GM23338 (cell line): ENCODE measurements at regions not wholly inside any gene's neighbourhood (a gene's known extent, or its start where the extent isn't known, plus 50 kb on each side); places are given as distances from the start of the nearest gene placed in this dataset.

ENCODE experiments used
- CREB1 ChIP-seq: fragments of 250-450 bp; sonication (Bioruptor Pico); IDR thresholded peaks from 2 replicates; pipeline ENCODE4 v1.5.0; 2020; ENCODE audit warnings: low read depth, mild to moderate bottlenecking, moderate library complexity
- ETS1 ChIP-seq: IDR thresholded peaks from 2 replicates; pipeline ENCODE4 v1.6.1; 2016; ENCODE audit warnings: antibody characterized with exemption
- EZH2 ChIP-seq: fragments of 200-600 bp; sonication (generic); IDR thresholded peaks from one replicate; pipeline ENCODE4 v1.8.0; 2017; ENCODE audit warnings: antibody characterized with exemption, mild to moderate bottlenecking, low read depth; ENCODE audit not compliant: unreplicated experiment
- EZH2phosphoT487 ChIP-seq: fragments of 200-600 bp; sonication (generic); IDR thresholded peaks from one replicate; pipeline ENCODE4 v1.8.1; 2018; ENCODE audit warnings: antibody characterized with exemption; ENCODE audit not compliant: unreplicated experiment
- NANOG ChIP-seq: IDR thresholded peaks from 2 replicates; pipeline ENCODE4 v1.6.1; 2016; ENCODE audit warnings: antibody characterized with exemption, borderline replicate concordance
- POLR2AphosphoS5 ChIP-seq: IDR thresholded peaks from 2 replicates; pipeline ENCODE4 v1.6.1; 2016; ENCODE audit warnings: antibody characterized with exemption, low read depth
- ZNF331 ChIP-seq: fragments of 250-450 bp; sonication (Bioruptor Pico); IDR thresholded peaks from 2 replicates; pipeline ENCODE4 v1.5.0; 2020; ENCODE audit warnings: low read depth, mild to moderate bottlenecking, moderate library complexity
- TF ChIP-seq, protein P1 (sequence below), 2 experiments: fragments of 200-600 bp in 1 of 2; sonication (generic) in 1 of 2; conservative IDR thresholded peaks; 2 replicates each; pipeline versions ENCODE4 v1.5.1 to v1.6.1; 2016 to 2017; ENCODE audit warnings: antibody characterized with exemption in 2 of 2, low read depth in 2 of 2, mild to moderate bottlenecking in 2 of 2, moderate library complexity in 1 of 2
- TF ChIP-seq, protein P2 (sequence below): IDR thresholded peaks from one replicate; pipeline ENCODE4 v1.6.1; 2018; ENCODE audit warnings: antibody characterized with exemption; ENCODE audit not compliant: unreplicated experiment

DNA sequence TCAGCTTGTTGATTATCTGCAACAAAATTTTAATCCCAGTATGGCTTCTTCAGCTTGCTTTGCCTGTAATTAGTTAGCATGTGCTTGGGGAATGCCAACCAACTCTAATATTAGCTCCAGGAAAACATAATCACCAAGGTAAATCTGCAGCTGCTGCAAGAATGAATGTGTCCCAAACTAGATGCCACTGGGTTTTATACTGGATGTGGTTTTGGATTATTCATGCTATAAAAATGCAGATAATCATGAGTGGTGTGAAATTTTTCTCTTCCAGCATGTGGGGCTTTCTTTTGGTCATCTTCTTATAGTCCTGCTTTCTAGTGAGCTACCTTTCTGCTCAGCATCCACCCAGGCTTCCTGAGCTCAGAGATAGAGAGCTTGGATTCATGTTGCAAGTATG is 295.9 kb upstream of the CASK start:
- TF ChIP-seq, protein P1, sequence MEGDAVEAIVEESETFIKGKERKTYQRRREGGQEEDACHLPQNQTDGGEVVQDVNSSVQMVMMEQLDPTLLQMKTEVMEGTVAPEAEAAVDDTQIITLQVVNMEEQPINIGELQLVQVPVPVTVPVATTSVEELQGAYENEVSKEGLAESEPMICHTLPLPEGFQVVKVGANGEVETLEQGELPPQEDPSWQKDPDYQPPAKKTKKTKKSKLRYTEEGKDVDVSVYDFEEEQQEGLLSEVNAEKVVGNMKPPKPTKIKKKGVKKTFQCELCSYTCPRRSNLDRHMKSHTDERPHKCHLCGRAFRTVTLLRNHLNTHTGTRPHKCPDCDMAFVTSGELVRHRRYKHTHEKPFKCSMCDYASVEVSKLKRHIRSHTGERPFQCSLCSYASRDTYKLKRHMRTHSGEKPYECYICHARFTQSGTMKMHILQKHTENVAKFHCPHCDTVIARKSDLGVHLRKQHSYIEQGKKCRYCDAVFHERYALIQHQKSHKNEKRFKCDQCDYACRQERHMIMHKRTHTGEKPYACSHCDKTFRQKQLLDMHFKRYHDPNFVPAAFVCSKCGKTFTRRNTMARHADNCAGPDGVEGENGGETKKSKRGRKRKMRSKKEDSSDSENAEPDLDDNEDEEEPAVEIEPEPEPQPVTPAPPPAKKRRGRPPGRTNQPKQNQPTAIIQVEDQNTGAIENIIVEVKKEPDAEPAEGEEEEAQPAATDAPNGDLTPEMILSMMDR (conservative IDR thresholded peaks at IDR 0.05; ENCODE audit: low read depth in 2 of 2) = no peak
- TF ChIP-seq POLR2AphosphoS5 (no peak), EZH2 (no peak), CREB1 (no peak), EZH2phosphoT487 (no peak), ZNF331 (CRISPR knock-in tag) (no peak), ETS1 (no peak), NANOG (no peak)
- TF ChIP-seq, protein P2, sequence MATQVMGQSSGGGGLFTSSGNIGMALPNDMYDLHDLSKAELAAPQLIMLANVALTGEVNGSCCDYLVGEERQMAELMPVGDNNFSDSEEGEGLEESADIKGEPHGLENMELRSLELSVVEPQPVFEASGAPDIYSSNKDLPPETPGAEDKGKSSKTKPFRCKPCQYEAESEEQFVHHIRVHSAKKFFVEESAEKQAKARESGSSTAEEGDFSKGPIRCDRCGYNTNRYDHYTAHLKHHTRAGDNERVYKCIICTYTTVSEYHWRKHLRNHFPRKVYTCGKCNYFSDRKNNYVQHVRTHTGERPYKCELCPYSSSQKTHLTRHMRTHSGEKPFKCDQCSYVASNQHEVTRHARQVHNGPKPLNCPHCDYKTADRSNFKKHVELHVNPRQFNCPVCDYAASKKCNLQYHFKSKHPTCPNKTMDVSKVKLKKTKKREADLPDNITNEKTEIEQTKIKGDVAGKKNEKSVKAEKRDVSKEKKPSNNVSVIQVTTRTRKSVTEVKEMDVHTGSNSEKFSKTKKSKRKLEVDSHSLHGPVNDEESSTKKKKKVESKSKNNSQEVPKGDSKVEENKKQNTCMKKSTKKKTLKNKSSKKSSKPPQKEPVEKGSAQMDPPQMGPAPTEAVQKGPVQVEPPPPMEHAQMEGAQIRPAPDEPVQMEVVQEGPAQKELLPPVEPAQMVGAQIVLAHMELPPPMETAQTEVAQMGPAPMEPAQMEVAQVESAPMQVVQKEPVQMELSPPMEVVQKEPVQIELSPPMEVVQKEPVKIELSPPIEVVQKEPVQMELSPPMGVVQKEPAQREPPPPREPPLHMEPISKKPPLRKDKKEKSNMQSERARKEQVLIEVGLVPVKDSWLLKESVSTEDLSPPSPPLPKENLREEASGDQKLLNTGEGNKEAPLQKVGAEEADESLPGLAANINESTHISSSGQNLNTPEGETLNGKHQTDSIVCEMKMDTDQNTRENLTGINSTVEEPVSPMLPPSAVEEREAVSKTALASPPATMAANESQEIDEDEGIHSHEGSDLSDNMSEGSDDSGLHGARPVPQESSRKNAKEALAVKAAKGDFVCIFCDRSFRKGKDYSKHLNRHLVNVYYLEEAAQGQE = no peak
